Natural killer cell treated with Interleukin-12 subunit alpha and Interleukin-12 subunit beta and Interleukin-15 and Interleukin-18, amount 100 ng/mL, for 72 hours (primary cell): ENCODE measurements at regions not wholly inside any gene's neighbourhood (a gene's known extent, or its start where the extent isn't known, plus 50 kb on each side); places are given as distances from the start of the nearest gene placed in this dataset.

Source experiments
- ATAC-seq, 2 donors: fragments of 150-1000 bp; cut with Tn5 transposase in 1 of 2; sonication (Bioruptor Pico), chemical (Tn5 transposase) in 1 of 2; 2 replicates each; pipeline ENCODE4 v1.10.0; 2021
- DNase-seq: peaks from one replicate; pipeline ENCODE4 v3.0.0; 2022; ENCODE audit warnings: low spot score
- H3K27ac Mint-ChIP-seq, 2 donors: 1 replicate in 1 of 2; 2 replicates in 1 of 2; pipeline ENCODE4 v1.8.0; 2022; ENCODE audit warnings: mixed read lengths in 2 of 2, mild to moderate bottlenecking in 1 of 2, moderate library complexity in 1 of 2
- H3K27me3 Mint-ChIP-seq, 2 donors: 1 replicate in 1 of 2; 2 replicates in 1 of 2; pipeline ENCODE4 v1.8.0; 2022; ENCODE audit warnings: mixed read lengths in 2 of 2
- H3K36me3 Mint-ChIP-seq: one replicate; pipeline ENCODE4 v1.8.0; 2022; ENCODE audit warnings: mixed read lengths
- H3K4me1 Mint-ChIP-seq, 2 donors: 1 replicate in 1 of 2; 2 replicates in 1 of 2; pipeline ENCODE4 v1.8.0; 2022; ENCODE audit warnings: low read depth in 2 of 2, mixed read lengths in 2 of 2, mild to moderate bottlenecking in 1 of 2
- H3K4me3 Mint-ChIP-seq: one replicate; pipeline ENCODE4 v1.8.0; 2022; ENCODE audit warnings: mixed read lengths
- H3K9me3 Mint-ChIP-seq: 2 replicates; pipeline ENCODE4 v1.8.0; 2022; ENCODE audit warnings: mixed read lengths

DNA sequence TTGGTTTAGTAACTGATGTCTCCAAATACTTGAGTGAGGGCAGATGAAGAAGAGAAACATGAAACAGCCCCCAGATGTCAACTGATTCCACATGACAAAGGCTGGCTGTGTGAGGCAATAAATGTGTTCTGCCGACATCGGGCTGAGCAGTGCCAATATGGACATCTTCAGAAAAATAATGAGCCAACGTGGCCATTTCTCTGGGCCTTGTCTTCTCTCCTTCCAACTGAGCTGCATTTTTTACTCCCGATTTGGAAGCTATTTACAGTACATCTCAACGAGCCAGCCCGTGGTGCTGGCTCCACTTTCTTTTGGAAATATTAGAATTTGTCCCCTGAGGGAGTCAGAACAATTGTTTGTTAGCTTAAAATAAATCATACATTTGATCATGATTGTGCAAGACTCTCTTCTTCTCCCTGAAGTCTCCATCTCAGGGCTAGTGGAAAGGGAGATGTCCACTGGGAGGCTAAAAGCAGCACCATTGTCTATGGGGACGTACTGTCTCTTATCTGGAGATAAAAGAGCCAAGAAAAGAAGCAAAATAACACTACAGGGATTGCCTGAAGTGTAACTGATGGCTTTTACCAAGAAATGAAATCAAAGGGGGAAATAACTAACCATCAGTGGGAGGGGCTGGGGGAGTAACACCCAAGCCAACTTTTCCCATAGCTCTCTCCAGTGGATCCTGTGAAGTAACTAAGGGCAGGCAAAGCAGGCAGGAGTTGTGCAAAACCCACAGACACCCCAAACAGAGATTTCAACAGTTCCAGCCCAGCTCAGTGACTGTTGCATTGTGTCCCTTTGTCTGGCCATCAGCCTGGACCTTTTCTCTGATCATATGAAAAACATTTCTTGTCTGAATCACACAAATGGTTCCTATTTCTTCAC, 114.8 kb downstream of the RDH14 start:
- Mint-ChIP-seq H3K27me3 (peaks cover 14 to 36% of the 10 kb centered on the region in 2 donors), H3K27ac (no peak overlapping the region), H3K4me1 (no peaks in the 10 kb centered on the region), H3K36me3 (no peaks in the 10 kb centered on the region), H3K9me3 (no peaks in the 10 kb centered on the region), H3K4me3 (no peak overlapping the region)
- DNase-seq (no peak), ATAC-seq (no peak)

DNA sequence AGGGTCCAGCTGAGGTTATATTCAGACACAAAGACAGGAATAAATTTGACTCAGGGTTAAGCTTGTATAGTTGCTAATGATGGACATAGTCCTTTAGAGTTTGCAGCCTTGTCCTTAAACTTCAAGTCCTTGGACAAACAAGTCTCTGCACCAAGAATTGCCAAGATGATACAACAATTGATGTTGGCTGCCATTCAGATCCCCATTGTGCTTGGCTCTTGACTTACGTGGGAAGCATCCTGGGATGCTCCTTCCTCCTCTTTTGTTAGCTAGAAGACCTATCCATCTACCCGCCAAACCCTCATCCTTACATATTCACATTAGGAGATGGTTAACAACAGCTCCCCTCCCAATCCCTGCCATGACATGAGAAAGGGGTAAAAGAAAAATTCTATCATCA, 115.6 kb downstream of the RDH14 start:
- no peak for ATAC-seq
- H3K9me3 Mint-ChIP-seq = no peaks in the 10 kb centered on the region
- no peak overlapping the region for H3K4me3 Mint-ChIP-seq
- DNase-seq = no peak
- peaks cover 14 to 41% of the 10 kb centered on the region in 2 donors for H3K27me3 Mint-ChIP-seq
- no peak overlapping the region for H3K27ac Mint-ChIP-seq
- no peaks in the 10 kb centered on the region for H3K4me1 Mint-ChIP-seq
- no peaks in the 10 kb centered on the region for H3K36me3 Mint-ChIP-seq

- no peak overlapping the region for H3K4me3 Mint-ChIP-seq
- ATAC-seq (no peak), DNase-seq (no peak)
- H3K9me3 Mint-ChIP-seq = no peaks in the 10 kb centered on the region
- H3K4me1 Mint-ChIP-seq = no peaks in the 10 kb centered on the region
- peaks cover 12 to 43% of the 10 kb centered on the region in 2 donors for H3K27me3 Mint-ChIP-seq
- H3K36me3 Mint-ChIP-seq = no peaks in the 10 kb centered on the region
- H3K27ac Mint-ChIP-seq = no peak overlapping the region
Measured at GRCh38 chr2:18441583-18441982, 118.9 kb downstream of the RDH14 start.

- ATAC-seq = no peak
- no peak for DNase-seq
- Mint-ChIP-seq H3K27ac (no peak overlapping the region), H3K4me3 (no peak overlapping the region), H3K27me3 (peaks cover 8 to 42% of the 10 kb centered on the region in 2 donors), H3K9me3 (no peaks in the 10 kb centered on the region), H3K4me1 (no peaks in the 10 kb centered on the region), H3K36me3 (no peaks in the 10 kb centered on the region)
Measured at GRCh38 chr2:18440777-18441176, 119.7 kb downstream of the RDH14 start.

GRCh38 chr2:18440141-18440661, 120.3 kb downstream of the RDH14 start:
- H3K36me3 Mint-ChIP-seq = no peaks in the 10 kb centered on the region
- no peak for ATAC-seq
- no peaks in the 10 kb centered on the region for H3K4me1 Mint-ChIP-seq
- no peaks in the 10 kb centered on the region for H3K9me3 Mint-ChIP-seq
- no peak overlapping the region for H3K27ac Mint-ChIP-seq
- no peak for DNase-seq
- peaks cover 8 to 42% of the 10 kb centered on the region in 2 donors for H3K27me3 Mint-ChIP-seq
- no peak overlapping the region for H3K4me3 Mint-ChIP-seq

- Mint-ChIP-seq H3K27ac (no peak overlapping the region), H3K9me3 (no peaks in the 10 kb centered on the region), H3K27me3 (peaks cover 8 to 42% of the 10 kb centered on the region in 2 donors), H3K4me1 (no peaks in the 10 kb centered on the region), H3K4me3 (no peak overlapping the region), H3K36me3 (no peaks in the 10 kb centered on the region)
- DNase-seq (no peak), ATAC-seq (no peak)
Measured at GRCh38 chr2:18439716-18440115, 120.7 kb downstream of the RDH14 start.

DNA sequence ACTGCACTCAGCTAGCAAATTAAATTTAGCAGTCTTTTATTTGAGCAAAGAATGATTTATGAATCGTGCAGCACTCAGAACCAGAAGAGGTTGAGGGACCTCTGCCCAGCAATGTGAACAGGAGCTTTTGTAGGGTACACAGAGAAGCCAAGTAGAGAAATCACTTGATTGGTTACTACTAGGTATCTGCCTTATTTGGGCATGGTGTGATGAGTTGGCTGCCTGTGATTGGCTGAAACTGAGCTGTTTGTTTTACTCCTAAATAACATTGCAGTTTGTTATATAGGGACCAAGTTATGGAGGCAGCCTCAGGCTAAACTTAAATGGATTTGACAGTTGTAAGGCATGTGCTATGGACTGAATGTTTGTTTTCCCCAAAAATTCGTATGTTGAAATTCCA, 122.5 kb downstream of the RDH14 start:
- DNase-seq (no peak), ATAC-seq (no peak)

GRCh38 chr2:18436503-18437005, 123.9 kb downstream of the RDH14 start:
- Mint-ChIP-seq H3K27me3 (peaks cover under 1 to 20% of the 10 kb centered on the region in 2 donors), H3K27ac (no peak overlapping the region), H3K4me1 (no peaks in the 10 kb centered on the region), H3K4me3 (no peak overlapping the region), H3K36me3 (no peaks in the 10 kb centered on the region), H3K9me3 (no peaks in the 10 kb centered on the region)
- no peak for ATAC-seq
- no peak for DNase-seq

More for the DNA sequence above, 122.5 kb downstream of the RDH14 start:
- H3K9me3 Mint-ChIP-seq = no peaks in the 10 kb centered on the region
- no peak overlapping the region for H3K27ac Mint-ChIP-seq
- H3K4me3 Mint-ChIP-seq = no peak overlapping the region
- H3K27me3 Mint-ChIP-seq = peaks cover 3 to 32% of the 10 kb centered on the region in 2 donors
- H3K36me3 Mint-ChIP-seq = no peaks in the 10 kb centered on the region
- H3K4me1 Mint-ChIP-seq = no peaks in the 10 kb centered on the region

- H3K4me3 Mint-ChIP-seq = no peak overlapping the region
- no peaks in the 10 kb centered on the region for H3K36me3 Mint-ChIP-seq
- no peaks in the 10 kb centered on the region for H3K9me3 Mint-ChIP-seq
- no peak for ATAC-seq
- H3K27me3 Mint-ChIP-seq = peaks cover 0 to 15% of the 10 kb centered on the region in 2 donors
- DNase-seq = no peak
- H3K27ac Mint-ChIP-seq = no peak overlapping the region
- H3K4me1 Mint-ChIP-seq = no peaks in the 10 kb centered on the region
Measured at GRCh38 chr2:18435426-18436037, 124.9 kb downstream of the RDH14 start.

- Mint-ChIP-seq H3K27me3 (peaks cover 0 to 8% of the 10 kb centered on the region in 2 donors), H3K36me3 (no peaks in the 10 kb centered on the region)
- no peak for ATAC-seq
Measured at GRCh38 chr2:18433872-18434271, 126.6 kb downstream of the RDH14 start.

DNA sequence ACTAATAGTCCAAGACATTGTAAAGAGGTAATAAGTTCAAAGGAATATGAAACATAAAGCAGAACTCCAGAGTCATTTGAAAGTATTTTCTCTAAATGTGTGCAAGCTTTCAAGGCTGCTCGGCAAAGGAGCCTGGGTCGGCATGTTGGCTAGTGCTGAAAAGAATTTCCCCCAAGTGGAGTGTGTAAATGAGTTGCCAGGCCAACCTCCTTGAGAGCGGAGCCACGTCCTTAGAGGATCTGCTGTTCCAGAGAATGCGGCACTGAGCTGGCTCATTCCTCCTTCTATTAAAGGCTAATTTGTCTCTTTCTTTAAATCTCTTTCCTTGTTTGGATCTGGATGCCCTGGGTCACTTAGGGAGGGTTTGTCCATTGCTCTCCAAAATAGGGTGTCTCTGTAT, 127.5 kb downstream of the RDH14 start:
- Mint-ChIP-seq H3K4me1 (no peaks in the 10 kb centered on the region), H3K4me3 (no peak overlapping the region), H3K36me3 (no peaks in the 10 kb centered on the region), H3K27ac (no peak overlapping the region), H3K27me3 (peaks cover 0 to 8% of the 10 kb centered on the region in 2 donors), H3K9me3 (no peaks in the 10 kb centered on the region)
- DNase-seq (no peak), ATAC-seq (no peak)

More at GRCh38 chr2:18433872-18434271, 126.6 kb downstream of the RDH14 start:
- Mint-ChIP-seq H3K4me3 (no peak overlapping the region), H3K27ac (no peak overlapping the region), H3K9me3 (no peaks in the 10 kb centered on the region), H3K4me1 (no peaks in the 10 kb centered on the region)
- no peak for DNase-seq

GRCh38 chr2:18430996-18431748, 129.3 kb downstream of the RDH14 start:
- Mint-ChIP-seq H3K4me1 (no peaks in the 10 kb centered on the region), H3K36me3 (no peaks in the 10 kb centered on the region)

DNA sequence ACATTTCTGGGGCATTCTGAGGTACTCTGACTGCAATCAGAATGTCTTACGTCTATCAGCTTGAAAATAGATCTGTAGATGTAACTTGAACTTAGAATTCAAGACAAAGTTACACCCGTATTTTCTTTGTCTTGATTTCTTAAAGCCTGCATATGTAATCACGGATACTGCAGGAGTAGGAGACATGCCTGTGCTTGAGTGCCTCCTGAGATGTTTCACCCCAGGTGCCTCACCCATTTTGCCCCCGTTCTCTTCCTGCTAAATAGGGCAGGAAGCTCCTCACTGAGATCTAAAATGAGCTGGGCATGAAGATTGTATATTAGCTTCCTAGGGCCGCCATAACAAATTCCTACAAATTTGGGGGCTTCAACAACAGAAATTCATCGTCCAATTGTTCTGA, 131.9 kb downstream of the RDH14 start:
- no peak for ATAC-seq
- DNase-seq = no peak
- no peak overlapping the region for H3K4me3 Mint-ChIP-seq
- no peaks in the 10 kb centered on the region for H3K4me1 Mint-ChIP-seq
- peaks cover 0 to 8% of the 10 kb centered on the region in 2 donors for H3K27me3 Mint-ChIP-seq
- no peaks in the 10 kb centered on the region for H3K9me3 Mint-ChIP-seq
- H3K36me3 Mint-ChIP-seq = no peaks in the 10 kb centered on the region
- H3K27ac Mint-ChIP-seq = no peak overlapping the region

More at GRCh38 chr2:18430996-18431748, 129.3 kb downstream of the RDH14 start:
- DNase-seq = no peak
- ATAC-seq = no peak
- Mint-ChIP-seq H3K27ac (no peak overlapping the region), H3K27me3 (peaks cover 0 to under 1% of the 10 kb centered on the region in 2 donors), H3K4me3 (no peak overlapping the region), H3K9me3 (no peaks in the 10 kb centered on the region)
